Stimulated activated CD4-positive, alpha-beta T cell treated with anti-CD3 and anti-CD28 coated beads, Interleukin-12 subunit alpha, Interleukin-12 subunit beta, amount 100 ng/mL, for 24 hours (primary cell): ENCODE measurements at regions not wholly inside any gene's neighbourhood (a gene's known extent, or its start where the extent isn't known, plus 50 kb on each side); places are given as distances from the start of the nearest gene placed in this dataset.
"Not testable (repeated sequence)": the region's sequence is repeated elsewhere in the genome, so short reads cannot be mapped to it uniquely, and the experiment has no call there.

Experiments used
- DNase-seq, 2 experiments: peaks; one replicate each; pipeline ENCODE4 v3.0.0-alpha.2; 2020; ENCODE audit warnings: low read depth in 2 of 2

DNA sequence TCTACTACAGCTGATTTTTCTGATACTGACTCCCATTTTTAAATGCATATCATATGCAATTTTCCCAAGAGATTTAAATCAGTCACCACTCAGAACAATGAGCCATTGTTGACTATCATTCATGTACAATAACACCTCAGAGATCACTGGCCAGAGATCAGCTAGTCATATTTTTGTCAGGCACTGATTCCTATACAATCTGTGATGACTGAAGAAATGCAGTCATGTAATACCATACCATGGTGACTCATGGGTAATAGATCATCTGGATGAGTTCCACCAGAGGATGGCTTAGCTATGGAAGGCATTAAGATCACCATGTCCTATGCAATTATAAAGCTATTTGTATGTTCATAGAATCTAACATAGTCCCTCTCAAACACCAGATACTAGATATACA is 285.7 kb upstream of the DCC start:
- DNase-seq, result no peak

DNA sequence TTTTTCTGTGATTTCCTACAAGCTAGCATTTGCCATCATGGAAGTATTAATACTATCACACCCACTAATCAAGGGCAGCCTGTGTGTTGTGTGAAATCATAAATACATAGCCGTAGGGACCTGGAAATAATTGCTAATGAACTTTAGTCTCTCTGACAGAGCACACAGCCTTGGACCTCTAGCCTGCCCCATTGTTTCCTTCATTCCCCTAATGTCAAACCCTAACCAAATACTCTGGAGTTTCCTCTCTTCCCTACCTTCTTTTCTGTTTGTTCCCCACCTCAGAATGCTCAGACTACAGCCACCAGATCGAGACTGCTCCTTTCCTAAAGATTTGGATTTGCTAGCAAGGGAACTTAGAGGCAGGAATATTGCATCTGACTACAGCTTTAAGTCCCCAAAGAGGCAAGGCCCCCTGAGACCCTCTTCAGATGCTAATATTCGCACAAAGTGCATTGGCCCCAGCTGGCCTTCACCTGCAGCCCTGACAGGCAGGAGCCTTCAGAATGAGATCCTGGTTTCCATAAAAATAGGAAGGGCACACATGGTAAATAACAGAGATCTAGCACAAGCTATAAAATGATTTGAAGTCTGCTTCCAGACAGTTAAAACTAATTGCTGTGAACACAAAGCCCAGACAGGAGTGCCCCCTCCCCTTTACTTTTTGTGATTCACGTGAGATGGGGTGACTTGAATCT is 279.2 kb upstream of the DCC start:
- DNase-seq, result no peak

DNA sequence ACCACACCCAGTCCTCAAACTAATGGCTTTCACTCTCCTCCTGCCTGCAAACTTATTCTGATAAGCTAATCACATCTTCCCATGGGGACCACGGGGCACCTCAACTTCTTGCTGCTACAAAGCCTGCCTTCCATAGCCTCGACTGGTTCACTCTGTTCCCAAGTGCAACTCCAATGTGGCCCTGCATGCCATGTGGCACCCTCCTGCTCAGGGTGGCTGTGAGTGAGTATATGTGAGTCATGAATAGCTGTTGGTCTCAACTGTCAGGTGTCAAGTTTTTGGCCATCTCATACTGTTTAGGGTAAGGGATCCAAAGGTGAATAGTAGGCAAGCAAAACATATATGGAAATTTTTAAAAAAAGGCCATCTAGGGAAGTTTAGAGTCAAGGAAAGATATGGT is 276.1 kb upstream of the DCC start:
- DNase-seq, result no peak

DNA sequence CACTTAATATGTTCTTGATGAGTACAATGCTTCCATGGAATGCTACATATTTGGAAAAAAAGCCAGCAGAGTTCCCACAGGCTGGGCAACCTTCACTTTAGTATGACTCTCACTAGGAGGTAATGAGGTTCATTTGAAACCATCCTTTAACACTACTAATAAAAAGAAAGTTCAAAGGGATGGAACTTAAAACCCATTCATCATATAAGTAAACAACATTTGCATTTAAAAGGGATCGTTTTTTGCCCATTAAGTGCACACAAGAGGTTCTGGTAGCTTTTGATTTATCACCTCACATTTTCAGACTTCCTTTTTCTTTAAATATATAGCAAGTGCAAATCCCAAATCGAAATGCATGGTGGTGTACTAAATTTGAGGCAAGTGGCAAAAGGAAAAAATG is 270.8 kb upstream of the DCC start:
- no peak for DNase-seq

DNA sequence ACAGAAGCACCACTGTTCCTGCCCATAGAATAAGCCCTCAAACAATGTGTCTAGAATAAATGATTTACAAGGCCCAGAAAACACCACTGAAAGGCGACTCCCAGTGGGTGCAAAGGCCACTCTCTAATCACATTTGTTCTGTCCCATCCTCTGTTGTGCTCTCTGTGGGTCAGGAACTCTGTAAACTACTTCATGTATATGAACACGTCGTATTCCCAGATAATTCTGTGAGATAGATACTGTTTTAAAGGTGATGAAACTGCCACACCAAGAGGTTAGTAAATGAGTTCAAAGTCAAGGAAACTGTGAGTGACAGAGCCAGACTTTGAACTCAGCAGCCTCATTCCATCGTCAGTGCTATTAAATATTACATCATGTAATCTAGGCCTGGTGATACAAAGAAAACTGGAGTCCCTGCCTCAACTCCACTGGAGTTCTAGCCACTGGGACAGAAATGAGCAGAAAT is 269.7 kb upstream of the DCC start:
- DNase-seq, result no peak

DNA sequence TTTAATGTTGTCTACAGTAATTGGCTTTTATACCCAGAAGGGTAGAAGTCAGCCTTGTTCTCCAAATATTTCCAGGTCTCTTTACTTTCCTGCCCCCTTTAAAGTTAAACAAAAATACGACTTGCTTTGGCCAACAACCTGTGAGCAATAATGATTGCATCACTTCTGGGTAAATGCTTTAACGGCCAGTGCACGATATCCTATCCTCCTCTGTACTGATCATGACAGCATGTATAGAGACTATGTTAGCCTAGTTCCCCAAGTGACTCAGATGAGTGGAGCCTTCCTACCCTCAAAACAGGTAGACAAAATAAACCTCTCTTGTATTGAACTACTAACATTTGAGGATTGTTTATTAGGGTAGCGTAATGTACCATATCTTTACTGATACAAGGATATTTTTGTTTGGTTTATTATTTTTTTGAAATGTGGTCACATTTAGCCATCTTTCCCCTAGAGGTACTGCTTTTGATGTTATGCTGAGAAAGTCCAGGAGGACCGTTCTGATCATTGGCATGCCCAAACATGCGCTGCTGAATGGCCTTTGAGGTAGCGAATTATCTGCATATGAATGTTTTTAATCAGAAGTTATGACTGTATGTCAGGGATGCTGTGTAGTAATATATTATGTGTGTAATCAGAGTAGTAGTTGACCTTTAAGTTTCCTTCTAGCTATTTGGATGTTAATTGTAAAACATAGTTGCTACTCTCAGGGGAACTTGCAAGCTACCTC is 262.6 kb upstream of the DCC start:
- DNase-seq, result no peak

DNA sequence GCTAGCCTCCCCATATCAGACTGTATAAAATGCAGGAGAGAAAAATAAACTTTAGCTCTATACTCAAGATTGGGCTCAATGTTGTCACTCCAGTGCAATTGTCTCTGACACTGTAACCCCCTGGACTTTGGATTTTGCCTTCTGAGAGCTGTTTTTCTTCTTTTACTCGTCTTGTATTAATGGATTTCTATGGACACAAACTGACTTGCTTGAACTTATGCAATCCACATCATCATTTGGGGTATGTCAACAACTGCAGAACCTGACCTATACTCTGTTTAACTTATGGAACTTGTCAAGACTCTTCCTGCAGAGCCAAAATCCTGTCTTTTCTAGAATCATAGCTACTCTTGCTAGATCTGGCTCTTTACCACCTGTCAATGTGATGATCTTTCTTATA is 257.8 kb upstream of the DCC start:
- DNase-seq, result no peak

DNA sequence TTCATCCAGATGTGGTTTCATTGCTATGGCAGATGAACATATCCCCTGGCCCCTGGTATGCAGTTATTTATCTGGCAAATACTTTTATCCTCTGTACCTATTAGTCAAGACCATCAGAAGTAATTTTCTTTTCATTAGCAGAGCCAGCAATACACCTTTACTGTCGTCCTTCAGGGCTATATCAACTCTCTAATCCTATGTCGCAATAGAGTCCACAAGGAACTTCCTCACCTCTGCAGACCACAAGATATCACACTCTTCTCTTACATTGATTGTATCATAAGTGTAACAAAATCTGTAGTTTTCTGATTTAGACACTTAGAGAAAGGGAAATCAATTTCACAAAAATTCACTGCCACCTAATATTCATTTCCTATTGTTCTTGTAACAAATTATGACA is 252.9 kb upstream of the DCC start:
- DNase-seq, result no peak

DNA sequence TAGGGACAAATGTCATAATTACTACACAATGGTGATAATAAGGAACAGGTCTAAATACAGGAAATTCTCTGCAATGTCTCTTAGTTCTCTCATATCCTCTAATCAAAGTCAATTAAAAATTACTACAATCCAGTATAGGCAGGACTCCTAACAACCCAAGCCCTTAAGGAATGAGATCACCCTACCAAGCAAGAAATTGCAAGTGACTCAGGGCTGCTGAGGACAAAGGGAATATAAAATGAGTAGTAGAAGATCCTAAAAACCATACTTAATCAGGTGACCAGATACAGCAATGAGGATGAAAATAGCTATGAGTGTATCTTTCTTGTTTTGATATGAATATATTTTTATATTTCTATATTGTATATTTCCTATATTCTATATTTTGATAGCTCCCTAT is 250.0 kb upstream of the DCC start:
- DNase-seq, result no peak

DNA sequence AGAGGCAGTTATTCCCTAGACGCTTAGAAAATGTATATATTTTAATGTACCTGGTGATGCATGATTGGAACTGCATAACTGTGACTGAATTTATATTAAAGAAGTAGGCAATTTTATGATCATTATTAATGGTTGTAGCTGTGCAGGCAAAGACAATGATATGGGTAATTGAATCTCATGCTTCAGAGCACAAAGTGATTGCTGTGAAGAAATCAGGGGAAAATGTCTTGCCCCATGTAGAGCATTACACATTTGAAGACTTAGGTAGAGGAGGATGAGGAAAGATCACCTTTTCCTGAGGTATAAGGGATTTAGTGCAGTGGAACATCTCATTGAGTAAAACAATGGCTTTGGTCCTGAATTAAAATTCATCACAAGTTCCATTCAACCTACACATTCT is 246.8 kb upstream of the DCC start:
- DNase-seq, result no peak

DNA sequence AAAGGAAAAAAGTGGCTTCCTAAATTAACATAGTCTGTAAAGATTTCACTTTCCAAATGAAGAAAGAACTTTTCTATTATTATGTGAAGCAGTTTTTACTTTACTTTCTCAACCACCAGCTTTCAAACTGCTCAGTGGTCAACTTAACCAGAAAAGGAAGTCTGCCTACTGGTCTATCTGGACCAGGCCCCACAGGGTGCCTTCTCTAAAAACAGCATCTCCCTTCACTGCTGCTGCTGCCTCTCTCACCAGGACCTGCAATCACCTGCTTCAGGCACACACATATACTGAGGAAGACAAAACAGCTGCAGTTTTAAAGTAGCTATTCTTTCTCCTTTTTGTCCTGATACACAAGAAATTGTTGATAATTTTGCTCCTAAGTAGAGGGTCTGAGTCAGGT is 221.3 kb upstream of the DCC start:
- no peak for DNase-seq

DNA sequence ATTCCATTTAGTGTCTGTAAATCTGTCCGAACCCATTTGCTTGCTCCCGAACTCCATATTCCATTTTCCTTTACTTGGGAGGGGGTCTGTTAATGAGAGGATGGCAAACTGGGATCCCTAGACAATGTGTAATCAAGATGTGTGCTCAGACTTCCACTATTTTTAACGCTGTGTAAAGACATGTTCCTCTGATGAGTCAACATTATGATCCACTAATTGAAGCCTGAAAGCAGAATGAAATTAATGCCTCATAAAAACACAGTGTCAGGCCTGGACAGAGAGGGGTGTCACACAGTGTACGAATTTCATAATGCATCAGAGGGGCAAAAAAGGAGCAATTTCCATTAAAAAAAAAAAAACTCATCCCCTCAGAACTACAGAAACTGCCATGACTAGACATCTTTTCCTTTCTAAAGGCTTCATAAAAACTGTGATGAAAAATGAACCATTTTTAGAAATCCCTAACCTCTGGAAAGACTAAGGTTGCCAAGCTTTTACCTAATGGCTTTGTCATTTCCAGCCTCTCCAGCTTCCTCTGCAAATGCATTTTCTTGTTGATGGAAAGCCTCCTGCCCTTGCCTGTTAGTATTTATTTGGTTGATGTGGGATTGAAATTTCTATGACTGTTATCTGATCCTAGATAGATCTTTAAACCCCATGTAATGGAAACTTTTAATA is 209.2 kb upstream of the DCC start:
- no peak for DNase-seq

DNA sequence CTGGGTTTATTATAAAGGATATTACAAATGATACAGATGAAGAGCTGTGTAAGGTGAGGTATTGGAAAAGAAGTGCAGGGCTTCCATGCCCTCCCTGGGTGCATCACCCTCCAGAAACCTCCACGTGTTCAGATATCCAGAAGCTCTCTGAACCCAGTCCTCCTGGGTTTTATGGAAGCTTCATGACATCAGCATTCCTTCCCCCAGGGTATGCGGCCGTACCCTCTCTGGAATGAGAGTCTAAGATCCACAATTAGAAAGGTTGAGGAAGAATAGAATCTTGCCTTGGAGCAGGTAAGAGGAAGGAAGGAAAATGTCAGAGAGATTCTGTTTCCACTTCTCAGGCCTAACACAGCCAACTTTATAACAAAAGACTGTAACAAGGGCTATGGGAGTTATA is 208.2 kb upstream of the DCC start:
- no peak for DNase-seq

DNA sequence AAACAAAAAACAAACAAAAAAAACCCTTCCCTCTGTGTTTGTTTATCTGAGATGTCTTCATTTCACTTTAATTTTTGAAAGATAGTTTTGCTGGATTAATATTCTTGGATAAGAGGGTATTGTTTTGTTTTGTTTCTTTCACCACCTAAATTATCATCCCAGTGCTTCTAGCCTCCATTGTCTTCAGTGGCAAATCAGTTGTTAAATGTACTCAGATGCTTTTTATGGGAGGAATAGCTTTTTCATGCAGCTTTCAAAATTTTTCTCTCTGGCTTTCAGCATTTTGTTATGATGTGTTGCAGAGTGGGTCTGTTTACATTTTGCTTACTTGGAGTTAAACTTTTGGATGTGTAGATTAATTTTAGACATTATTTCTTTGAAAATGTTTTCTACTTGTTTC is 203.5 kb upstream of the DCC start:
- DNase-seq, result no peak

DNA sequence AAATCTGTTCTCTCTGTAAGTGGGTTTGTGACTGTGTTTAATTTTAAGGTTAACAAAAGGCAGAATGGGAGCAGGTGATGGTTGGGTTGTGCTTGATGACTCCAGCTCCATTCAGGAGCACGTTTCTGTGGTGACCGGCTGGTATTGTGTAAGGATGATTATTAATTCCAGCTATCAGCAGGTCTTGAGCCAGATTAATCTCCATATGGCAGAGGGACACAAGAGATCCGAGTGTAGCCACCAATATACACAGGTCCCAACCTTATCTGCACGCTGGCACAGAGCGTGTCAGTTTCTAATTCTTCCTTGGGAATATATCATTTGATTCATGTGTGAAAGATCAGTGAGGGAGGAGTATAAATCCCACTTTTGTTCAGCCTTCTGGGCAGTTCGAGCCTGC is 199.0 kb upstream of the DCC start:
- no peak for DNase-seq

DNA sequence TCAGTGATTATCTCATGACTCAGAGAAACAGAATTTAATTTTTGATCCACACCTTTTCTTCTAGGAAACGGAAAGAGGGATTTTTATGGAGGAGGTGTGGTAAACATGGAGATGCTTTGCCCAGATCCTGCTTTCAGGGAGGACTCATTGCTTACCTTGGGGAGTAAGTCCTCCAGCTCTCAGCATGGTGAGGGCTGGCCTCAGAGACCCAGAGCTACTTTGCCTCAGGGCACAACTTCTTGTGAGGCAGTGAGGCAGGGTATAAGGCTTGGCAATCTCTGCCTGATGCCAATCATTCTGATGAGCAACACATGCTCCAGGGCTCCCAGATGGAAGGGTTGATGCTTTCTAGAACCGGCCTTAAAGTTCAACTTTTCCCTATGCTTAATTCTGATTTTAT is 189.9 kb upstream of the DCC start:
- no peak for DNase-seq

DNA sequence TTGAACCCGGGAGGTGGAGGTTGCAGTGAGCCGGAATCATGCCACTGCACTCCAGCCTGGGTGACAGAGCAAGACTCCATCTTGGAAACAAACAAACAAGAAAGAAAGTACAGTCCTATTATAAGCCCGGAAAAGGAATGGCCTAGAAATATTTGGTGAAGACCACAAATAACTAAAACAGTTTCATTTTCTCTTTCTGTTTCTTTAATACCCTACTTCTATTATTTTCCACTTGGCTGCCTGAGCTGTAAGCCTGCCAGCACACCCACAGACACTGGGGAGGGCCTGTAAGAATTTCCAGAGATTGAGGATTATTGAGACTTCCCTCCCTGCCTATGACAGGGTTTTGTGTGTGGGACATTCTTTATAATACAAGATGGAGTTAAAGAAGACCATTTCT is 188.0 kb upstream of the DCC start:
- DNase-seq, result no peak

DNA sequence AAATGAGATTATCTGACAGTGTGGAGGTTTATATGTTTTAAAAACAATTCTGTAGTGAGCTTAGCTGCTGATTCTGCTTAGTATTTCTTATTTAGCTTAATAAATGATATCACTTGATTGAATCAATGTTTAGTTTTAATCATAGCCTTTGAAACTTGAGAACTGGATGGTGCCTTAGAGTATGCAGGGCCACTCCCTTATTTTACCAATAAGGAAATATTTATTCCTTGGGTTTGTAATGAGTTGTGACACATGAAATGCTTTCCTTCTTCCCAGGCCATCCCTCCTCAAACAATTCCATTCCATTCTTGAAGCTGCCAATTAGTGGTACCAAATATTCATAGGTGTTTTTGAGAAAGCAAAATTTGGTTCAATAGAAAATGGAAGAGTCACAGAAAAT is 183.8 kb upstream of the DCC start:
- DNase-seq, result no peak

DNA sequence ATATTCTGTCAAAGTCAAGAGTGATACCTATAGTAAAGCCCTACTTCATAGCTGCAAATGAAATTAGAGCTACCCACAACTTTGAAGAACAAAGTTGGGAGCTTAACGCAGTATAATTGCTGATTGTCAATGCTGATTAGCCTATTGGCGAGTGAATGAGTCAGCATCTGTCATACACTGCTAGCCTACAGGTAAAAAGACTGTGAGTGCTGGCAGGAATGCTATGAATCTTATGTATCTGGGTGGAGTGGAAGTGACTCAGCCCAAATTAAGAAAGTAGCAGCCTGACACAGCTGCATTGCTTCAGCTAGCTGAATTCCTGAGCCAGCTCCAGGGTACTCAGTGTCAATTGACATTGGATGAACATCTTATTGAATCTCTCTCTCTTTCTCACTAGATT is 179.4 kb upstream of the DCC start:
- no peak for DNase-seq

DNA sequence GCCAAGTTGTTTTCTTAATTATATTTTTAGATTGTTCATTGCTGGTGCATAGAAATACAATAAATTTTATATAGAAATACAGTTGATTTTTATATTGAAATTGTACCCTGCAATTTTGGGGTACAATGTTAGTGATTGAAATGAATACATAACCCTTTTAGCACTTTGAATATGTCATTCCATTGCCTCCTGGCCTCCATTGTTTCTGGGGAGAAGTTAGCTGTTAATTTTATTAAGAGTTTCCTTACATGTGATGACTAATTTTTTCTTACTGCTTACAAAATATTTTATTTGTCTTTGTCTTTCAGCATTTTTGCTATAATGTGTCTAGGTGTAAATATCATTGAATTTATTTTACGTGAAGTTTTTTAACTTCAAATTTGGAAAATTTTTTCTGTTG is 176.5 kb upstream of the DCC start:
- DNase-seq, result no peak

DNA sequence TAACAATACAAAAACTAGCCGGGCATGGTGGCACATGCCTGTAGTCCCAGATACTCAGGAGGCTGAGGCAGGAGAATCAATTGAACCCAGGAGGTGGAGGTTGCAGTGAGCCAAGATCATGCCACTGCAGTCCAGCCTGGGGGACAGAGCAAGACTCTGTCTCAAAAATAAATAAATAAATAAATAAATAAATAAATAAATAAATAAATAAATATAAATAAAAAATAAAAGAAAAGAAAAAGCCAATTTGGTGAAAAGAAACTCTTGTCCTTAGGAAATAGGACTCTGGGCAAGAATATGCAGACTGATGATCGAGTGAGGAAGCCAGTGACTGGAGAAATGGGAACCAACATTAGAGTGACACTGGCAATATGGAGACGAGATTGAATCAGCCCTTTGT is 171.9 kb upstream of the DCC start:
- not testable (repeated sequence) for DNase-seq

DNA sequence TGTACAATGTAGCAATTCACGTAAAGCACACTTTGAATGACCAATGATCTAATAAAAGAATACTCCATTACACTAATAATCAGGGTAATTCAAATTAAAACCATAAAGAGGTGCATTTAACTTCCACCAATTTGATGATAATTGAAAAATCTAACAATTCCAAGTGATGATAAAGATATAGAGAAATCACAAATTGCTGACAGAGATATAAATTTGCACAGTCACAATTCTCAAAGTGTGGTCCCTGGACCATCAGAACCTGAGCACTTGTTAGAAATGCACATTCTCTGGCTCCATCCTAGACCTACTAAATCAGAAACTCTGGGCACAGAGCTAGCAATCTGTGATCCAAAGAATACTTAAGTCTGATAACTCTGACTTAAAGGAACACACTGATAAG is 165.8 kb upstream of the DCC start:
- no peak for DNase-seq

DNA sequence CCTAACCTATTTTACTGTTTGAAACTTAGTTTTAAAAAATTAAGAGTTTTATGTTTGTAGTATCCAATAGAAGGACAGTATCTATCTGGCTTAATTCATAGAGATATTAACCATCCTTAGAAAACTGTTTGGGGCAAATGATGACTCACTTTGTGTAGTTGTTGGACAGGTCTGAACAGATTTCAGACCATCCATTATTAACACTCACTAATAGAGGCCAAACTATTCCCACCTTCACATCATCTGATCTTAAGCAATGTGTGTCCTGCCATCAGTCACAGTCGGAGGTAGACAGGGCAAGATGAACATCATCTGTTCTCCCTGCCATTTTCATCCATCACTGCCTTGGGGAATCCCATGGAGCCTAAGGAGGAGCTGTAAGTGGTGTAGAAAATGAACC is 164.6 kb upstream of the DCC start:
- DNase-seq, result no peak
